A673 (cell line): ENCODE measurements at regions not wholly inside any gene's neighbourhood (a gene's known extent, or its start where the extent isn't known, plus 50 kb on each side); places are given as distances from the start of the nearest gene placed in this dataset.

Experiments used
- EZH2 ChIP-seq: fragments of 200-600 bp; sonication (generic); IDR thresholded peaks from 2 replicates; pipeline ENCODE4 v1.6.1; 2017; ENCODE audit warnings: borderline replicate concordance, low read depth, mild to moderate bottlenecking, mixed read lengths, antibody characterized with exemption, low read length; ENCODE audit not compliant: poor library complexity, severe bottlenecking
- TF ChIP-seq, protein P1 (sequence below): fragments of 300-800, 200-600 bp; sonication (generic); conservative IDR thresholded peaks from 2 replicates; pipeline ENCODE4 v1.5.1; 2017; ENCODE audit warnings: low read depth, mild to moderate bottlenecking, antibody characterized with exemption, low read length, moderate library complexity, mixed read lengths

DNA sequence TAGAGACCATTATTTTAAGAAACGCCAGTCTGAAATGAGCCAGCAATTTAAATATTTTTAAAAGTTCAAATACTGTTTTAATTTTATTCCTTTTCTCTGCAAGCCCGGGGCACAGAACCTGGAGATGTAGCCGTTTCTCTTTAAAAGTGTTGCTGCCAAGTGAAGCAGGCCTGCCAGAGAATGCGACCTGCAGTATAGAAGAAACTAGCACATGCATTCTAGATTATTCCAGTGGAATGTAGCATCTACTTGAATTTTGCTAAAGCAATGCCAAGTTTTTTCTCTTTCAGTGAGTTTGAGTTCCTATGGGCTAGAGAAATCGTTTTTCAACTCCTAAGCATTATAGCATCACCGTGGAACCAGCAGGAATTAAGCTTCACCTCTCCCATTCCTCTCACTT lies 101.3 kb downstream of the QRSL1 start:
- TF ChIP-seq, protein P1, sequence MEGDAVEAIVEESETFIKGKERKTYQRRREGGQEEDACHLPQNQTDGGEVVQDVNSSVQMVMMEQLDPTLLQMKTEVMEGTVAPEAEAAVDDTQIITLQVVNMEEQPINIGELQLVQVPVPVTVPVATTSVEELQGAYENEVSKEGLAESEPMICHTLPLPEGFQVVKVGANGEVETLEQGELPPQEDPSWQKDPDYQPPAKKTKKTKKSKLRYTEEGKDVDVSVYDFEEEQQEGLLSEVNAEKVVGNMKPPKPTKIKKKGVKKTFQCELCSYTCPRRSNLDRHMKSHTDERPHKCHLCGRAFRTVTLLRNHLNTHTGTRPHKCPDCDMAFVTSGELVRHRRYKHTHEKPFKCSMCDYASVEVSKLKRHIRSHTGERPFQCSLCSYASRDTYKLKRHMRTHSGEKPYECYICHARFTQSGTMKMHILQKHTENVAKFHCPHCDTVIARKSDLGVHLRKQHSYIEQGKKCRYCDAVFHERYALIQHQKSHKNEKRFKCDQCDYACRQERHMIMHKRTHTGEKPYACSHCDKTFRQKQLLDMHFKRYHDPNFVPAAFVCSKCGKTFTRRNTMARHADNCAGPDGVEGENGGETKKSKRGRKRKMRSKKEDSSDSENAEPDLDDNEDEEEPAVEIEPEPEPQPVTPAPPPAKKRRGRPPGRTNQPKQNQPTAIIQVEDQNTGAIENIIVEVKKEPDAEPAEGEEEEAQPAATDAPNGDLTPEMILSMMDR = no peak
- no peak for TF ChIP-seq EZH2
